Activated CD4-positive, alpha-beta memory T cell treated with anti-CD3 and anti-CD28 coated beads for 36 hours (primary cell): ENCODE measurements at regions not wholly inside any gene's neighbourhood (a gene's known extent, or its start where the extent isn't known, plus 50 kb on each side); places are given as distances from the start of the nearest gene placed in this dataset.
"Not testable (repeated sequence)": the region's sequence is repeated elsewhere in the genome, so short reads cannot be mapped to it uniquely, and the experiment has no call there.

ENCODE experiments used
- CTCF ChIA-PET: fragments of 350-600 bp; sonication (Branson Sonifier 250); formaldehyde crosslinking; loops from one replicate; lab custom pipeline; 2021; ENCODE audit warnings: antibody characterized with exemption, inconsistent platforms; lab: Charles Lee
- POLR2A ChIA-PET: fragments of 350-600 bp; sonication (Branson Sonifier 250); formaldehyde crosslinking; loops from one replicate; lab custom pipeline; 2021; ENCODE audit warnings: antibody characterized with exemption; lab: Charles Lee
- DNase-seq: peaks from one replicate; pipeline ENCODE4 v3.0.0-alpha.2; 2020
- H3K27ac Mint-ChIP-seq: one replicate; pipeline ENCODE4 v1.8.0; 2021; ENCODE audit warnings: mixed read lengths
- H3K27me3 Mint-ChIP-seq: one replicate; pipeline ENCODE4 v1.8.0; 2021; ENCODE audit warnings: mixed read lengths
- H3K36me3 Mint-ChIP-seq: one replicate; pipeline ENCODE4 v1.8.0; 2021; ENCODE audit warnings: mixed read lengths
- H3K4me1 Mint-ChIP-seq: one replicate; pipeline ENCODE4 v1.8.0; 2021; ENCODE audit warnings: low read depth, mixed read lengths
- H3K4me3 Mint-ChIP-seq: one replicate; pipeline ENCODE4 v1.8.0; 2021; ENCODE audit warnings: mild to moderate bottlenecking, mixed read lengths
- H3K9me3 Mint-ChIP-seq: one replicate; pipeline ENCODE4 v1.8.0; 2021; ENCODE audit warnings: mixed read lengths
- intact Hi-C: fragments of 100-400 bp; cut with micrococcal nuclease; formaldehyde crosslinking; loops from one replicate; pipeline ENCODE4 v1.15.1; 2023

DNA sequence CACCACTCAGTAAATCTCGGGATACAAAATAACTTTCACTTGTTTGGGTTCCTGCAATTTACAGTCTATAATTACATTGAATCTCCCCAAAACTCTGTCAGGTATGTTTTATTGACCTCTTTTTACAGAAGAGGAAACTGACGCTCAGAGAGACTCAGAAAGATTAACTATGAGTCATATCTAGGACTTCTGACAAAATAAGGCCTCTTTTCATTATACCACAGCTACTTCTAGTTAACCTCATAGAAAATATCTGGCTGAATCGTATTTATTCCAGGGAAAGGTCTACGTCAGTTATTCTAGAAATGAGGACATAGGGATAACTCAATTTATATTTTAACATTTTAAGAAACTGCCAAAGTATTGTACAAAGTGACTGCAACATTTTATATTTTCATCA lies 211.1 kb upstream of the FAM78B start:
- Mint-ChIP-seq H3K27ac (no peak overlapping the region), H3K4me1 (no peaks in the 10 kb centered on the region), H3K36me3 (no peaks in the 10 kb centered on the region), H3K9me3 (no peaks in the 10 kb centered on the region), H3K4me3 (no peak overlapping the region), H3K27me3 (peaks cover 3% of the 10 kb centered on the region)
- POLR2A ChIA-PET, result no interaction called here
- intact Hi-C loops, result no loop called here
- DNase-seq, result no peak
- CTCF ChIA-PET, result no interaction called here

DNA sequence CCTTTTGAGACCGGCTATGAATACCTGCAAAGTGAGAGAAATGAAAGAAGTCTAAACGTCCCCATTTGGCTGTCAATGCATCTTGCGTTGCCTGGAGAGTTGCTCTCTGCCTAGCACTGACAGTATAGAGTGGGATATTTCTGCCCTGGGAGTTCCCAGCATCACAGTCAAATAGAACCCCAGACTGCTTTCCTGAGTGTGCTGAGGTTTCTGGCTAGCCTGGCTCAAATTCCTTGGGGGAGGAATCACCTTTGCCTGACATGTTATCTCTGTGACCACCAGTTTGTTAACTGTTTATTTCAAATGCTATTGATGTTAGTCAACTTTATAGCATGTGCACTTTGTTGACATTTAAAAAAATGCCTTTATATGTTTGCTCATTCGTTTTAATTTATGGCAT lies 212.0 kb upstream of the FAM78B start:
- H3K4me3 Mint-ChIP-seq, result no peak overlapping the region
- H3K36me3 Mint-ChIP-seq, result no peaks in the 10 kb centered on the region
- ChIA-PET CTCF (no interaction called here), POLR2A (no interaction called here)
- intact Hi-C loops, result no loop called here
- H3K9me3 Mint-ChIP-seq, result no peaks in the 10 kb centered on the region
- DNase-seq, result no peak
- H3K27me3 Mint-ChIP-seq, result peaks cover 3% of the 10 kb centered on the region
- no peaks in the 10 kb centered on the region for H3K4me1 Mint-ChIP-seq
- H3K27ac Mint-ChIP-seq, result no peak overlapping the region

DNA sequence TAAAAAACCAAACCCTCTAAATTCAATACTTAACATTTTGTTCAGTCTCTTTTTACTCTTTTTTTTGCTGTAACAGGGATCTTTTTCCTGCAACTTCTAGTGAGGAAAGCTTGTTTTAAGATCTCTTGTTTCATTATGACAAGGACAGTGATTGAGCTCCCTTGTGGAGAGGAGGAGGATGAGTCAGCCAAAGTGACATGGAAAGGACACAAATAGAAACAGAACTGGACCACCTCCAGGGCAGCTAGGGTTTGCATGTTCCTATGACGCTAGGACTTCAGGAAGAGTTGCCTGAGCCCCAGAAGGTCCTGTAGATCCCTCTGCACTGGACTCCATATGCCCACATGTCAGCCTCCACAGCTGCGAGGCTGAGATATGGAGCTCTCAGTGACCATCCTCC lies 212.6 kb upstream of the FAM78B start:
- intact Hi-C loops, result no loop called here
- H3K4me3 Mint-ChIP-seq, result no peak overlapping the region
- POLR2A ChIA-PET, result no interaction called here
- no peaks in the 10 kb centered on the region for H3K9me3 Mint-ChIP-seq
- H3K27ac Mint-ChIP-seq, result no peak overlapping the region
- CTCF ChIA-PET, result no interaction called here
- no peak for DNase-seq
- peaks cover 3% of the 10 kb centered on the region for H3K27me3 Mint-ChIP-seq
- H3K4me1 Mint-ChIP-seq, result no peaks in the 10 kb centered on the region
- no peaks in the 10 kb centered on the region for H3K36me3 Mint-ChIP-seq

GRCh38 chr1:166383137-166383536 lies 216.3 kb upstream of the FAM78B start:
- H3K27me3 Mint-ChIP-seq, result peaks cover 4% of the 10 kb centered on the region
- H3K27ac Mint-ChIP-seq, result no peak overlapping the region
- no peaks in the 10 kb centered on the region for H3K9me3 Mint-ChIP-seq
- H3K36me3 Mint-ChIP-seq, result no peaks in the 10 kb centered on the region
- intact Hi-C loops, result no loop called here
- CTCF ChIA-PET, result no interaction called here
- no peak overlapping the region for H3K4me3 Mint-ChIP-seq
- H3K4me1 Mint-ChIP-seq, result no peaks in the 10 kb centered on the region
- no peak for DNase-seq
- POLR2A ChIA-PET, result interaction anchor here (0.6 kb wide), 1 partner anchor 13 kb away, joined by 3 read pairs; no protein-coding TSS in a partner anchor

GRCh38 chr1:166383635-166384346 lies 217.0 kb upstream of the FAM78B start:
- Mint-ChIP-seq H3K9me3 (no peaks in the 10 kb centered on the region), H3K27ac (no peak overlapping the region), H3K27me3 (peaks cover 4% of the 10 kb centered on the region), H3K4me3 (no peak overlapping the region), H3K36me3 (no peaks in the 10 kb centered on the region), H3K4me1 (no peaks in the 10 kb centered on the region)
- DNase-seq, result no peak
- intact Hi-C loops, result no loop called here
- ChIA-PET CTCF (no interaction called here), POLR2A (no interaction called here)

DNA sequence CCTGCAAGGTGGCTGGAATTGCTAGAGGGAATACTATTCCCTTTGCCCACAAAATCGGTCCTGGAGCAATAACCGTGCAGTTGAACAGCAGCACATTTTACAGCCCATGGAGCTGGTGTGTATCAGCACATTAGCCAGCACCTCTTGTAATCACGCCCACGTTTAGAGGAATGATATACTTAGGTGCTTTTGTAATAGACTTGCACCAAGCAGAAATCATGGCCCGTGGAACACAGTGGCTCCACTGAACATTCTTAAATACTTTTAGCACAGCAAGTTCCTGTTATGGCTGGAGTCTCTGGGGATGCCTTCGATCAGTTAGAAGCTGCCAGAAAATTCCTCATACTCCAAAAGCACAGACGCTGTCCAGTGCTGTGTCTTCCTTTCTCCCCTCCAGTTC lies 218.1 kb upstream of the FAM78B start:
- intact Hi-C loops, result no loop called here
- ChIA-PET POLR2A (no interaction called here), CTCF (no interaction called here)
- Mint-ChIP-seq H3K4me3 (no peak overlapping the region), H3K27me3 (peaks cover 4% of the 10 kb centered on the region), H3K36me3 (no peaks in the 10 kb centered on the region), H3K27ac (no peak overlapping the region), H3K4me1 (no peaks in the 10 kb centered on the region), H3K9me3 (no peaks in the 10 kb centered on the region)
- DNase-seq, result no peak

- H3K9me3 Mint-ChIP-seq, result no peaks in the 10 kb centered on the region
- intact Hi-C loops, result no loop called here
- no peak for DNase-seq
- no peaks in the 10 kb centered on the region for H3K4me1 Mint-ChIP-seq
- H3K27ac Mint-ChIP-seq, result no peak overlapping the region
- CTCF ChIA-PET, result no interaction called here
- POLR2A ChIA-PET, result no interaction called here
- no peaks in the 10 kb centered on the region for H3K36me3 Mint-ChIP-seq
- no peak overlapping the region for H3K4me3 Mint-ChIP-seq
- peaks cover 2% of the 10 kb centered on the region for H3K27me3 Mint-ChIP-seq
Observed at GRCh38 chr1:166390366-166391033, 223.7 kb upstream of the FAM78B start.

GRCh38 chr1:166391279-166392066 lies 224.7 kb upstream of the FAM78B start:
- Mint-ChIP-seq H3K4me3 (no peak overlapping the region), H3K4me1 (no peaks in the 10 kb centered on the region), H3K27me3 (no peaks in the 10 kb centered on the region), H3K36me3 (no peaks in the 10 kb centered on the region), H3K9me3 (no peaks in the 10 kb centered on the region), H3K27ac (no peak overlapping the region)
- POLR2A ChIA-PET, result no interaction called here
- intact Hi-C loops, result no loop called here
- CTCF ChIA-PET, result no interaction called here
- DNase-seq, result no peak

GRCh38 chr1:166395729-166396128 lies 228.9 kb upstream of the FAM78B start:
- Mint-ChIP-seq H3K36me3 (no peaks in the 10 kb centered on the region), H3K4me1 (no peaks in the 10 kb centered on the region), H3K27me3 (no peaks in the 10 kb centered on the region), H3K9me3 (no peaks in the 10 kb centered on the region), H3K4me3 (no peak overlapping the region), H3K27ac (no peak overlapping the region)
- intact Hi-C loops, result no loop called here
- ChIA-PET CTCF (no interaction called here), POLR2A (no interaction called here)
- DNase-seq, result no peak

- CTCF ChIA-PET, H3K36me3 Mint-ChIP-seq, DNase-seq, H3K4me3 Mint-ChIP-seq, intact Hi-C loops, H3K27ac Mint-ChIP-seq, H3K4me1 Mint-ChIP-seq, POLR2A ChIA-PET: not testable (repeated sequence)
- peaks cover 22% of the 10 kb centered on the region for H3K9me3 Mint-ChIP-seq
- peaks cover 13% of the 10 kb centered on the region for H3K27me3 Mint-ChIP-seq
Observed at GRCh38 chr1:166409253-166410082, 242.7 kb upstream of the FAM78B start.

GRCh38 chr1:166410083-166410385 lies 243.2 kb upstream of the FAM78B start:
- no peaks in the 10 kb centered on the region for H3K36me3 Mint-ChIP-seq
- no peak for DNase-seq
- ChIA-PET POLR2A (no interaction called here), CTCF (no interaction called here)
- H3K4me1 Mint-ChIP-seq, result no peaks in the 10 kb centered on the region
- H3K27ac Mint-ChIP-seq, result no peak overlapping the region
- peaks cover 15% of the 10 kb centered on the region for H3K27me3 Mint-ChIP-seq
- no peak overlapping the region for H3K4me3 Mint-ChIP-seq
- H3K9me3 Mint-ChIP-seq, result peaks cover 22% of the 10 kb centered on the region
- intact Hi-C loops, result no loop called here

DNA sequence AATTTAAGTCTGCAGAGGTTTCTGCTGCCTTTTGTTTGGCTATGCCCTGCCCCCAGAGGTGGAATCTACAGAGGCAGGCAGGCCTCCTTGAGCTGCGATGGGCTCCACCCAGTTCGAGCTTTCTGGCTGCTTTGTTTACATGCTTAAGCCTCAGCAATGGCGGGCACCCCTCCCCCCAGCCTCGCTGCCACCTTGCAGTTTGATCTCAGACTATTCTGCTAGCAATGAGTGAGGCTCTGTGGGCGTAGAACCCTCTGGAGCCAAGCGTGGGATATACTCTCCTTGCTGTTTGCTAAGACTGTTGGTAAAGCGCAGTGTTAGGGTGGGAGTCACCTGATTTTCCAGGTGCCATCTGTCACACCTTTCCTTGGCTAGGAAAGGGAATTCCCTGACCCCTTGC lies 250.0 kb upstream of the FAM78B start:
- H3K4me3 Mint-ChIP-seq, POLR2A ChIA-PET, H3K36me3 Mint-ChIP-seq, CTCF ChIA-PET, H3K27ac Mint-ChIP-seq, H3K9me3 Mint-ChIP-seq, DNase-seq, H3K4me1 Mint-ChIP-seq, intact Hi-C loops: not testable (repeated sequence)
- peaks cover 12% of the 10 kb centered on the region for H3K27me3 Mint-ChIP-seq
